ENCODE measurements at regions not wholly inside any gene's neighbourhood (a gene's known extent, or its start where the extent isn't known, plus 50 kb on each side); places are given as distances from the start of the nearest gene placed in this dataset.
"Not testable (repeated sequence)": the region's sequence is repeated elsewhere in the genome, so short reads cannot be mapped to it uniquely, and the experiment has no call there.

DNA sequence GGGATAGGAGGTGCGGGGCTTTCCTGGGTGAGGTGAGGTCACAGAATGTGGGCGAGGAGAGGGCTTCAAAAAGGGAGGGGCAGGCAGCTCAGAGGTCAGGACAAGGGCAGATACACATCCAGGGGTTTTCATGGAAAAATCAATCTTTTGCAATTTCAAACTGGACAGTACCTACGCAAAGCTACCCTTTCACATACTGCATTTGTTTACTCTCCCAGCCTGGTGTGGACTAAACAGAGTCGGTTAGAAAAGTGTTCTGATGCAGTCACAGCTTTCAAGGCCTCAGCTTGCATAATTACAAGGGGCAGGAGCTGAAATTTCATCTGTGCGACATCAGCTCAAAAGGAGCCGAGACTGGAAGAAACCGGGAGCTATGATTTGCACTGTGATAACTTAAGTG lies 309.9 kb upstream of the SOX1 start:
- intact Hi-C loops (cut with DNase I), result not testable (repeated sequence)

DNA sequence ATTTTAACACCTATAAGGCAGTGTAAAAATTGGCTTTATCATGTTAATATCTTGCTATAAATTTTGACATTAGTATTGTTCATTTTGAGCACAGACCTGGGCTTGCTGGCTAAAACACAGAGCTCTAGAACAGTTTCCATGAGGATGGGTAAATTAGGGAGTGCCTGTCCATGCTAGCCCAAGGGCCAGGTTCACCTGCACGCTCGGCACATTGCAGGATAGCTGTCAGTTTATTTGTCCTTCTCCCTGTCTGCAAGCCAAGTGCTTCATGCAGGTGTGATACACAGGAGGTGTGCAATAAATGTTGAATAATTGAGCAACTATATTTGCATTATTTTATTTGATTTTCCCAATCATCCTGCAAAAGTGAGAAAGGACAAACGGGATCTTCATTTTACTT lies 309.3 kb upstream of the SOX1 start:
- H3K4me3 ChIP-seq; H3K9me3 ChIP-seq; H3K27me3 ChIP-seq; H3K36me3 ChIP-seq; intact Hi-C loops (cut with DNase I); H3K4me1 ChIP-seq; H3K27ac ChIP-seq: not testable (repeated sequence)
- WGBS (ENCODE audit: insufficient coverage, low coverage, low lambda C conversion rate, missing lambda C conversion rate), result no CpG with 5 or more reads among the region's 3 CpGs
- ATAC-seq (peak in 3 of 4 donors; percentile 31 to 74 (median 50)), DNase-seq (peak in 2 of 3 donors; percentile 40 to 42)

More for the DNA sequence above, 309.9 kb upstream of the SOX1 start:
- H3K4me3 ChIP-seq, H3K9me3 ChIP-seq, H3K4me1 ChIP-seq, H3K27ac ChIP-seq, H3K36me3 ChIP-seq, H3K27me3 ChIP-seq, DNase-seq: not testable (repeated sequence)
- ATAC-seq, result peak; percentile 87 to 95 (median 88)
- WGBS (ENCODE audit: insufficient coverage, low coverage, low lambda C conversion rate, missing lambda C conversion rate), result 43% methylated on average over 1 of the region's 7 CpGs

DNA sequence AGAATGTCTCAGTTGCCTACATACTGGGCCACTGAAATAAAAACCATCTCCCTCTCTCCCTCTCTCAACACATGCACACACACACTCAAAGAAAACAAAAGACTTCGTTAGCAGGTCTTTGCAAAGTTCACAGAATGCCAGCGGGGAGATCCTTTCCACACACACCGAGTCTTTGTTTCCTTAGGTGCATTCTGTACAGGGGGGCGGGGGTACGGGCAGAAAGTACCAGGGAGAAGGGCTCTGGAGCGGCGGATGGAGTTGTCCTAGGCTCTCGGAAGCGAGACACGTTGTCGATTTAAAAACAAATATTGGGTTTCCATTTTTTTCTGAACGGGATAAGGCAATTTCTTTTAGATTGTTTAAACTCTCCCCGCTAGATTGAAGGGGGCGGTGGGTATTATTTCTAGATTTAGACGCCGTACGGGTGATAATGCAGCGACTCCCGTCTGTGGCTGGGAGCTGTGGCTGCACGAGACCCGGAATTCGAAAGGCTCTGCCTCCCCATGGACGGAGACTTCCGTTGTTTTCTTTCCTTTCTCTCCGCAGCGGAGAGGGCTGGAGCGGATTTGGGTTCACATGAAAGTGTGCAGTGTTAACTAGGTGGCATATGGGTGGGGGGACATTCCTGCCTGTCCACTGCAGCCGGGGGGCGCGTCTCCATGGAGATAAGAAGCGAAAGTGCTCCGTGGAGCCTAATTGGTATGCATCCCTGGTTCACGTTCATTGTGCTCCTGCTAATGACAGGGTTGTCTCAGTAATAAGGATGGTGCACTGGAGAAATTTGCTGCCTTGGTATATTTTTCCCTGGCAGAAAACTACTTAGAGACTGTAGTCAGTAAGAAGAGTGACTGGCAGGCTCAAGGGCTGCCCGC lies 303.7 kb upstream of the SOX1 start:
- WGBS (ENCODE audit: insufficient coverage, low coverage, low lambda C conversion rate, missing lambda C conversion rate), result no CpG with 5 or more reads among the region's 34 CpGs
- H3K9me3 ChIP-seq; H3K4me3 ChIP-seq; DNase-seq; H3K36me3 ChIP-seq; H3K27me3 ChIP-seq; H3K27ac ChIP-seq; intact Hi-C loops (cut with DNase I); H3K4me1 ChIP-seq: not testable (repeated sequence)
- peak; percentile 52 to 68 (median 61) for ATAC-seq

GRCh38 chr13:111764550-111764949 lies 302.4 kb upstream of the SOX1 start:
- H3K27ac ChIP-seq; DNase-seq; H3K36me3 ChIP-seq; intact Hi-C loops (cut with DNase I); H3K9me3 ChIP-seq; H3K4me1 ChIP-seq; H3K27me3 ChIP-seq; ATAC-seq; H3K4me3 ChIP-seq: not testable (repeated sequence)
- WGBS (ENCODE audit: insufficient coverage, low coverage, low lambda C conversion rate, missing lambda C conversion rate), result no CpG with 5 or more reads among the region's 15 CpGs

- H3K36me3 ChIP-seq; intact Hi-C loops (cut with DNase I); H3K27ac ChIP-seq; H3K9me3 ChIP-seq; H3K4me3 ChIP-seq; DNase-seq; ATAC-seq; H3K4me1 ChIP-seq; H3K27me3 ChIP-seq: not testable (repeated sequence)
- WGBS (ENCODE audit: insufficient coverage, low coverage, low lambda C conversion rate, missing lambda C conversion rate), result no CpG with 5 or more reads among the region's 13 CpGs
These were observed 302.0 kb upstream of the SOX1 start for GRCh38 chr13:111764996-111765395.

DNA sequence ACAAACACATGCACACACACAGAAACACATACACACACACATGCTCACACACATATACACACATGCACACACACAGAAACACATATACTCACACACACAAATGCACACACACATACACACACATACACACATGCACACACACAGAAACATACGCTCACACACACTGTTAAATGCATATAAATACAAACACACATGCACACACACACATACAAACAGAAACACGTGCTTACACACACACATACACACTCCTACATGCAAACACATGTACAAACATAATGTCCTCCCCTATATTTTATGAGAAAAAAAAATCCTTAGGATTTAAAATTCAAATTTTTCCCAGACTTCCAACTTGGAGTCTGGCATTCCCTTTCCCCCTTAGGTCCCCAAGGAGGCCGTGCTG lies 291.2 kb upstream of the SOX1 start:
- intact Hi-C loops (cut with DNase I); ATAC-seq; H3K4me1 ChIP-seq; H3K27me3 ChIP-seq; DNase-seq; H3K9me3 ChIP-seq; H3K4me3 ChIP-seq; H3K36me3 ChIP-seq; H3K27ac ChIP-seq: not testable (repeated sequence)
- WGBS (ENCODE audit: insufficient coverage, low coverage, low lambda C conversion rate, missing lambda C conversion rate), result 80% methylated on average over 2 of the region's 3 CpGs

DNA sequence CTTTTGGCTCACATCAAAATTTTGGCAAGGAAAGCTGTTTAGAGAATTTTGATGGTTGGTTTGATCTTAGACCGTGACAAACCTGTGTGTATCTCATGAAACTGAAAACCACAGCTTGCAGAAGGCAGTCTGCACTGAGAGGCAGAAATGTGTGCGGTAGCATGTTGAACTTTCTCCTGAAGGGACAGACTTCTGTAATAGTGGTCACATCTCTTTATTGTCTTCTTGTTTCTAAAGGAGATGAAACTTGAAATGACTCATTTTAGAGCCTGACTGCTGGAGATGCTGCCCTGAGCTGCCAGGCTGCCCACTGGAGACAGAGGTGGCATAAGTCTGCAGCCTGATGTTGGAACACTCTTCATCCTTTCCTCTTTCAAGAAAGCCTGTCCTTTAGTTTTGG lies 289.6 kb upstream of the SOX1 start:
- H3K4me1 ChIP-seq; H3K9me3 ChIP-seq; intact Hi-C loops (cut with DNase I); DNase-seq; H3K27me3 ChIP-seq; ATAC-seq; H3K4me3 ChIP-seq; H3K36me3 ChIP-seq; H3K27ac ChIP-seq: not testable (repeated sequence)
- WGBS (ENCODE audit: insufficient coverage, low coverage, low lambda C conversion rate, missing lambda C conversion rate), result 60% methylated on average over 1 of the region's 2 CpGs

DNA sequence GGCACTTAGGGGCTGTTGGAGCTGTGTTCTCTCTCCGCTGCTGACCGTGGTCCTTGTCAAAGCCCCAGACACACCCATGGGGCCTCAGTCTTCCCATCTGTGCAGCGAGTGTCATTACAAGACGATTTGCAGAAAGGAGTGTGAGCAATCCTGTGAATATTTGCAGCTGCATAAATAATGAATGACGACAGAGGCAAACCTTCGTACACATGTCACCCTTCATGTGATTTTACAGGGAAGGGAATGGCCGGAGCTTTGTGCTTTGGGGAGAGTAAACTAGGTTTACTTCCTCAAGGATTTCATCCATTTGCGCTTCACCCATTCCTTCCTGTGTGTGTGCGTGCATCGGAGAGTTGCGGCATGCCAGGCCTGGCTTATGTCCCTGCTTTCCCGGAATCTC lies 285.6 kb upstream of the SOX1 start:
- intact Hi-C loops (cut with DNase I), result not testable (repeated sequence)

GRCh38 chr13:111787321-111787720 lies 279.6 kb upstream of the SOX1 start:
- H3K9me3 ChIP-seq; DNase-seq; H3K4me3 ChIP-seq; H3K27ac ChIP-seq; H3K4me1 ChIP-seq; H3K36me3 ChIP-seq; ATAC-seq; intact Hi-C loops (cut with DNase I); H3K27me3 ChIP-seq: not testable (repeated sequence)
- WGBS (ENCODE audit: insufficient coverage, low coverage, low lambda C conversion rate, missing lambda C conversion rate), result no CpG with 5 or more reads among the region's 5 CpGs

More for the DNA sequence above, 285.6 kb upstream of the SOX1 start:
- not testable (repeated sequence) for H3K27me3 ChIP-seq, ATAC-seq, H3K9me3 ChIP-seq, DNase-seq, H3K4me1 ChIP-seq, H3K27ac ChIP-seq, H3K4me3 ChIP-seq, H3K36me3 ChIP-seq
- no CpG with 5 or more reads among the region's 12 CpGs for WGBS (ENCODE audit: insufficient coverage, low coverage, low lambda C conversion rate, missing lambda C conversion rate)

Measured in right lobe of liver (tissue), 6 donors.